Esophagus muscularis mucosa (tissue), 4 donors: ENCODE measurements at regions not wholly inside any gene's neighbourhood (a gene's known extent, or its start where the extent isn't known, plus 50 kb on each side); places are given as distances from the start of the nearest gene placed in this dataset.

Experiments
- EP300 ChIP-seq: sonication (generic); formaldehyde crosslinking; IDR thresholded peaks from one replicate; pipeline ENCODE4 v1.6.1; 2017; ENCODE audit warnings: antibody characterized with exemption
- POLR2A ChIP-seq: fragments of 450-650 bp; IDR thresholded peaks from one replicate; pipeline ENCODE4 v1.6.1; 2017; ENCODE audit warnings: antibody characterized with exemption, moderate library complexity, mild to moderate bottlenecking, low read depth
- POLR2AphosphoS5 ChIP-seq, 2 donors: sonication (generic); formaldehyde crosslinking; IDR thresholded peaks; one replicate each; pipeline ENCODE4 v1.6.1; 2017; ENCODE audit warnings: antibody characterized with exemption in 2 of 2
- TF ChIP-seq, protein P1 (sequence below), 3 experiments: fragments of 200-600 bp in 2 of 3; fragments of 450-650 bp in 1 of 3; sonication (generic) in 2 of 3; IDR thresholded peaks; one replicate each; pipeline ENCODE4 v1.5.1; 2017 to 2019; ENCODE audit warnings: antibody characterized with exemption in 3 of 3, mild to moderate bottlenecking in 2 of 3, moderate library complexity in 1 of 3

DNA sequence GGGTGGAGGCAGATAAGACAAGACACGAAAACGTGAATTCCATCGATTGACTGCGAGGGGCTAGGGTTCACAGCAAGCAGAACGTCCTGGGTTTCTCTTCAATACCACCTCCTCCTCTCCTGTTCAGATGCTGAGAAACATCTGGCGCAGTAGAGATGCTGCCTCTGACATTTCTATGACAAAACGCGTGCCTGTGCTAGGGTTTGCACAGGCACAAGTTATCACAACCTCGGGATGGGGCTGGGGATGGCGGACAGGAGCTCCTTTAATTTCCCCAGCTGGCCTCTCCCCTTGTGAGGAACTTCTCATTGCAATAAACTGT is 99.8 kb upstream of the SVIL start:
- TF ChIP-seq, protein P1, sequence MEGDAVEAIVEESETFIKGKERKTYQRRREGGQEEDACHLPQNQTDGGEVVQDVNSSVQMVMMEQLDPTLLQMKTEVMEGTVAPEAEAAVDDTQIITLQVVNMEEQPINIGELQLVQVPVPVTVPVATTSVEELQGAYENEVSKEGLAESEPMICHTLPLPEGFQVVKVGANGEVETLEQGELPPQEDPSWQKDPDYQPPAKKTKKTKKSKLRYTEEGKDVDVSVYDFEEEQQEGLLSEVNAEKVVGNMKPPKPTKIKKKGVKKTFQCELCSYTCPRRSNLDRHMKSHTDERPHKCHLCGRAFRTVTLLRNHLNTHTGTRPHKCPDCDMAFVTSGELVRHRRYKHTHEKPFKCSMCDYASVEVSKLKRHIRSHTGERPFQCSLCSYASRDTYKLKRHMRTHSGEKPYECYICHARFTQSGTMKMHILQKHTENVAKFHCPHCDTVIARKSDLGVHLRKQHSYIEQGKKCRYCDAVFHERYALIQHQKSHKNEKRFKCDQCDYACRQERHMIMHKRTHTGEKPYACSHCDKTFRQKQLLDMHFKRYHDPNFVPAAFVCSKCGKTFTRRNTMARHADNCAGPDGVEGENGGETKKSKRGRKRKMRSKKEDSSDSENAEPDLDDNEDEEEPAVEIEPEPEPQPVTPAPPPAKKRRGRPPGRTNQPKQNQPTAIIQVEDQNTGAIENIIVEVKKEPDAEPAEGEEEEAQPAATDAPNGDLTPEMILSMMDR (IDR thresholded peaks at IDR 0.05): no peak
- TF ChIP-seq EP300 (no peak), POLR2AphosphoS5 (IDR thresholded peaks at IDR 0.05) (peak in 1 of 2 donors; percentile 61), POLR2A (no peak)
